HL-60 (cell line): ENCODE measurements at regions not wholly inside any gene's neighbourhood (a gene's known extent, or its start where the extent isn't known, plus 50 kb on each side); places are given as distances from the start of the nearest gene placed in this dataset.

ENCODE experiments used
- DNase-seq, 2 experiments: peaks; one replicate each; pipeline ENCODE4 v3.0.0-alpha.2; 2010 to 2020; ENCODE audit warnings: low read depth in 1 of 2, low spot score in 1 of 2
- H3K27ac ChIP-seq: fragments of 250-450 bp; sonication (Bioruptor Pico); replicated peaks from 2 replicates; pipeline ENCODE4 v1.5.1; 2020; ENCODE audit warnings: mild to moderate bottlenecking, moderate library complexity
- H3K27me3 ChIP-seq: fragments of 250-450 bp; sonication (Bioruptor Pico); 2 replicates; pipeline ENCODE4 v1.5.1; 2021; ENCODE audit warnings: mild to moderate bottlenecking, moderate library complexity; ENCODE audit not compliant: insufficient read depth, poor library complexity, severe bottlenecking
- H3K4me3 ChIP-seq: replicated peaks from 2 replicates; pipeline ENCODE4 v1.5.1; 2011; ENCODE audit warnings: mild to moderate bottlenecking, control low read depth, low read length; ENCODE audit not compliant: insufficient read depth
- CTCF ChIP-seq: IDR thresholded peaks from one replicate; pipeline ENCODE4 v1.5.1; 2011; ENCODE audit warnings: low read length, control low read depth, inconsistent platforms; ENCODE audit not compliant: insufficient read depth
- GABPA ChIP-seq: IDR thresholded peaks from 2 replicates; pipeline ENCODE4 v1.6.1; 2012; ENCODE audit warnings: low read depth
- POLR2AphosphoS5 ChIP-seq: IDR thresholded peaks from 2 replicates; pipeline ENCODE4 v1.6.1; 2012; ENCODE audit warnings: low read depth
- SPI1 ChIP-seq: IDR thresholded peaks from 2 replicates; pipeline ENCODE4 v1.6.1; 2012; ENCODE audit warnings: low read depth, mild to moderate bottlenecking, borderline replicate concordance
- TF ChIP-seq, protein P1 (sequence below): IDR thresholded peaks from 2 replicates; pipeline ENCODE4 v1.6.1; 2012; ENCODE audit warnings: low read depth; ENCODE audit not compliant: insufficient replicate concordance

- no peak overlapping the region for H3K4me3 ChIP-seq
- H3K27ac ChIP-seq, result no peak overlapping the region
- no peak for DNase-seq
- no peak for TF ChIP-seq GABPA
- no peak for TF ChIP-seq CTCF
- TF ChIP-seq POLR2AphosphoS5, result no peak
- TF ChIP-seq, protein P1, sequence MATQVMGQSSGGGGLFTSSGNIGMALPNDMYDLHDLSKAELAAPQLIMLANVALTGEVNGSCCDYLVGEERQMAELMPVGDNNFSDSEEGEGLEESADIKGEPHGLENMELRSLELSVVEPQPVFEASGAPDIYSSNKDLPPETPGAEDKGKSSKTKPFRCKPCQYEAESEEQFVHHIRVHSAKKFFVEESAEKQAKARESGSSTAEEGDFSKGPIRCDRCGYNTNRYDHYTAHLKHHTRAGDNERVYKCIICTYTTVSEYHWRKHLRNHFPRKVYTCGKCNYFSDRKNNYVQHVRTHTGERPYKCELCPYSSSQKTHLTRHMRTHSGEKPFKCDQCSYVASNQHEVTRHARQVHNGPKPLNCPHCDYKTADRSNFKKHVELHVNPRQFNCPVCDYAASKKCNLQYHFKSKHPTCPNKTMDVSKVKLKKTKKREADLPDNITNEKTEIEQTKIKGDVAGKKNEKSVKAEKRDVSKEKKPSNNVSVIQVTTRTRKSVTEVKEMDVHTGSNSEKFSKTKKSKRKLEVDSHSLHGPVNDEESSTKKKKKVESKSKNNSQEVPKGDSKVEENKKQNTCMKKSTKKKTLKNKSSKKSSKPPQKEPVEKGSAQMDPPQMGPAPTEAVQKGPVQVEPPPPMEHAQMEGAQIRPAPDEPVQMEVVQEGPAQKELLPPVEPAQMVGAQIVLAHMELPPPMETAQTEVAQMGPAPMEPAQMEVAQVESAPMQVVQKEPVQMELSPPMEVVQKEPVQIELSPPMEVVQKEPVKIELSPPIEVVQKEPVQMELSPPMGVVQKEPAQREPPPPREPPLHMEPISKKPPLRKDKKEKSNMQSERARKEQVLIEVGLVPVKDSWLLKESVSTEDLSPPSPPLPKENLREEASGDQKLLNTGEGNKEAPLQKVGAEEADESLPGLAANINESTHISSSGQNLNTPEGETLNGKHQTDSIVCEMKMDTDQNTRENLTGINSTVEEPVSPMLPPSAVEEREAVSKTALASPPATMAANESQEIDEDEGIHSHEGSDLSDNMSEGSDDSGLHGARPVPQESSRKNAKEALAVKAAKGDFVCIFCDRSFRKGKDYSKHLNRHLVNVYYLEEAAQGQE, result no peak
- no peak for TF ChIP-seq SPI1
- H3K27me3 ChIP-seq, result no peaks in the 10 kb centered on the region
Measured at GRCh38 chr12:88251798-88252197, 109.7 kb downstream of the TMTC3 start.

GRCh38 chr12:88253371-88253978 is 111.4 kb downstream of the TMTC3 start:
- no peak for DNase-seq
- H3K27ac ChIP-seq, result no peak overlapping the region
- no peak for TF ChIP-seq POLR2AphosphoS5
- TF ChIP-seq GABPA, result no peak
- no peak for TF ChIP-seq SPI1
- TF ChIP-seq, protein P1, result no peak
- no peak for TF ChIP-seq CTCF
- no peak overlapping the region for H3K4me3 ChIP-seq
- no peaks in the 10 kb centered on the region for H3K27me3 ChIP-seq

DNA sequence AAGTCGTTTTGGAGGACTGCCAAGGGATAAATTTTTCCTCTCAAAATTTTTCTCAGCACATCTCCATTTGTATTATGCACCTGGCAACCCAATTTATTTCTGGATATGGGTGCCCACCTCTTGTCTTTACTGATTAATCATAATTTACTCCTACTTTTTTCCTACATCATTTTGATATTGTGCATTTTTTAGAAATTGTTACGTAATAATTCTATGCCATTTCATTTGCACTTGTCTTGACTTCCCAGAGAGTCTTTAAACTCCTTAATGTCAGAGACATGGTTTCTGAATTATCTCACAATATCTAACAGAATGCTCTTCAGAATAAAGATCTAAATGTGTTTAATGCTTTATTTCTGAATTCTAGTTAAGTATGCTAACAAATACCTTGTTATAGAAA is 113.1 kb downstream of the TMTC3 start:
- DNase-seq, result no peak
- TF ChIP-seq POLR2AphosphoS5, result no peak
- TF ChIP-seq CTCF, result no peak
- TF ChIP-seq, protein P1, result no peak
- no peak for TF ChIP-seq SPI1
- TF ChIP-seq GABPA, result no peak
- Histone ChIP-seq H3K4me3 (no peak overlapping the region), H3K27ac (no peak overlapping the region), H3K27me3 (no peaks in the 10 kb centered on the region)
